HepG2 (cell line): ENCODE measurements at regions not wholly inside any gene's neighbourhood (a gene's known extent, or its start where the extent isn't known, plus 50 kb on each side); places are given as distances from the start of the nearest gene placed in this dataset.

Source experiments
- ATAC-seq: fragments of 200-7000 bp; cut with Tn5 transposase; 3 replicates; pipeline ENCODE4 v1.9.1; 2020; ENCODE audit warnings: mild to moderate bottlenecking, moderate library complexity
- BruUV-seq: library from RNA; stranded (reverse); fragments of 400-500 nt; replicated peaks from 2 replicates; lab custom pipeline; 2021; lab: Mats Ljungman, UMichigan
- CTCF ChIA-PET: fragments of 300-600 bp; formaldehyde crosslinking; extraction: SDS; loops from one replicate; lab custom pipeline; 2021; ENCODE audit warnings: low total read pairs, inconsistent platforms, low intra/inter-chr PET ratio; lab: Yijun Ruan, JAX
- POLR2A ChIA-PET: fragments of 350-600 bp; sonication (Branson Sonifier 250); formaldehyde crosslinking; loops from one replicate; lab custom pipeline; 2020; ENCODE audit warnings: antibody characterized with exemption, inconsistent platforms; lab: Yijun Ruan, JAX
- DNase-seq: peaks from one replicate; pipeline ENCODE4 v3.0.0-alpha.2; 2015; ENCODE audit warnings: low spot score
- FAIRE-seq: peaks from 3 replicates; lab custom pipeline; 2011; peaks lifted over from hg19 to GRCh38; lab: Jason Lieb, UNC
- H2AFZ ChIP-seq: one replicate; pipeline ENCODE4 v1.6.1; 2011; ENCODE audit warnings: low read length, inconsistent platforms
- H3K27ac ChIP-seq: fragments of 300-600 bp; 3 replicates; pipeline ENCODE4 v1.8.0; 2011; ENCODE audit warnings: mixed run types, mild to moderate bottlenecking, mixed read lengths, low read length, inconsistent platforms; ENCODE audit not compliant: insufficient read depth; ENCODE audit errors: extremely low read length
- H3K27me3 ChIP-seq, 2 experiments: fragments of 200-600 bp in 1 of 2; 2 replicates in 1 of 2; 3 replicates in 1 of 2; pipeline versions ENCODE4 v1.6.0 to v1.8.0; 2011; ENCODE audit warnings: low read length in 2 of 2, mild to moderate bottlenecking in 2 of 2, moderate library complexity in 2 of 2, inconsistent platforms in 1 of 2; ENCODE audit not compliant: insufficient read depth in 2 of 2, control insufficient read depth in 1 of 2
- H3K36me3 ChIP-seq, 2 experiments: fragments of 200-600 bp in 1 of 2; replicated peaks in 1 of 2; 2 replicates in 1 of 2; 3 replicates in 1 of 2; pipeline versions ENCODE4 v1.5.1 to v1.8.0; 2011; ENCODE audit warnings: low read length in 2 of 2, inconsistent platforms in 1 of 2; ENCODE audit not compliant: insufficient read depth in 2 of 2, control insufficient read depth in 1 of 2
- H3K4me1 ChIP-seq: 2 replicates; pipeline ENCODE4 v1.5.1; 2012; ENCODE audit warnings: low read length, inconsistent platforms; ENCODE audit not compliant: insufficient read depth
- H3K4me2 ChIP-seq: 2 replicates; pipeline ENCODE4 v1.6.0; 2011; ENCODE audit warnings: low read depth, low read length, inconsistent platforms
- H3K4me3 ChIP-seq, 3 experiments: fragments of 200-600 bp in 1 of 3; sonication (generic), shearing (Covaris generic) in 1 of 3; replicated peaks in 1 of 3; 2 replicates each; pipeline ENCODE4 v1.5.1; 2011 to 2016; ENCODE audit warnings: low read length in 3 of 3, inconsistent platforms in 2 of 3, low read depth in 2 of 3, mild to moderate bottlenecking in 2 of 3, control low read depth in 1 of 3, mixed read lengths in 1 of 3; ENCODE audit not compliant: insufficient read depth in 1 of 3
- H3K79me2 ChIP-seq: one replicate; pipeline ENCODE4 v1.6.1; 2011; ENCODE audit warnings: low read length, inconsistent platforms; ENCODE audit not compliant: insufficient read depth
- H3K9ac ChIP-seq: 2 replicates; pipeline ENCODE4 v1.6.0; 2011; ENCODE audit warnings: mild to moderate bottlenecking, low read depth, low read length, inconsistent platforms; ENCODE audit not compliant: insufficient read depth
- H3K9me3 ChIP-seq: 2 replicates; pipeline ENCODE4 v1.5.1; 2012; ENCODE audit warnings: mild to moderate bottlenecking, low read length
- H4K20me1 ChIP-seq: 2 replicates; pipeline ENCODE4 v1.6.0; 2011; ENCODE audit warnings: inconsistent platforms, mild to moderate bottlenecking, low read length, moderate library complexity; ENCODE audit not compliant: insufficient read depth
- ATF4 ChIP-seq, 2 experiments: fragments of 450-650 bp in 1 of 2; sonication (generic) in 1 of 2; formaldehyde crosslinking; IDR thresholded peaks; 2 replicates each; pipeline versions ENCODE4 v1.5.0 to v1.8.0; 2020 to 2022; ENCODE audit warnings: mild to moderate bottlenecking in 1 of 2, missing genetic modification reagents in 1 of 2
- REXO4 ChIP-seq: sonication (generic); formaldehyde crosslinking; IDR thresholded peaks from 2 replicates; pipeline ENCODE4 v1.8.0; 2022; ENCODE audit warnings: missing genetic modification reagents, mild to moderate bottlenecking, borderline replicate concordance
- SMAD1 ChIP-seq: sonication (generic); formaldehyde crosslinking; IDR thresholded peaks from 2 replicates; pipeline ENCODE4 v1.4.0; 2020; ENCODE audit warnings: missing genetic modification reagents, low read depth, mild to moderate bottlenecking, borderline replicate concordance
- TRAFD1 ChIP-seq: sonication (generic); formaldehyde crosslinking; IDR thresholded peaks from 2 replicates; pipeline ENCODE4 v1.5.1; 2020; ENCODE audit warnings: missing genetic modification reagents, mild to moderate bottlenecking, borderline replicate concordance
- YEATS4 ChIP-seq: sonication (generic); formaldehyde crosslinking; IDR thresholded peaks from 2 replicates; pipeline ENCODE4 v1.4.0; 2020; ENCODE audit warnings: missing genetic modification reagents, borderline replicate concordance
- ZFP1 ChIP-seq: IDR thresholded peaks from 2 replicates; pipeline ENCODE4 v1.6.1; 2016
- ZKSCAN1 ChIP-seq: fragments of 150-350 bp; IDR thresholded peaks from 2 replicates; pipeline ENCODE4 v1.6.1; 2014; ENCODE audit warnings: low read length
- ZMYM4 ChIP-seq: sonication (generic); formaldehyde crosslinking; IDR thresholded peaks from 2 replicates; pipeline ENCODE4 v1.8.1; 2023; ENCODE audit warnings: mild to moderate bottlenecking, missing genetic modification reagents
- ZNF256 ChIP-seq: sonication (generic); formaldehyde crosslinking; conservative IDR thresholded peaks from 2 replicates; pipeline ENCODE4 v1.4.0; 2020; ENCODE audit warnings: missing genetic modification reagents
- ZNF367 ChIP-seq: sonication (generic); formaldehyde crosslinking; IDR thresholded peaks from 2 replicates; pipeline ENCODE4 v1.4.0; 2020; ENCODE audit warnings: missing genetic modification reagents, borderline replicate concordance
- ZNF512B ChIP-seq: sonication (generic); formaldehyde crosslinking; IDR thresholded peaks from 2 replicates; pipeline ENCODE4 v1.5.1; 2020; ENCODE audit warnings: missing genetic modification reagents, mild to moderate bottlenecking, borderline replicate concordance
- whole genome bisulfite sequencing: methylation state at CpG from one replicate; pipeline ENCODE4 v1.1.6; 2017; ENCODE audit warnings: low lambda C conversion rate; 5-methylcytosine and 5-hydroxymethylcytosine counted together
- in situ Hi-C: cut with HindIII; loops from 2 replicates; pipeline ENCODE4 v1.10.0; 2017; ENCODE audit warnings: low pct_unique_long_range_greater_than_20kb; ENCODE audit not compliant: extremely low pct_ligation_motif_present
- intact Hi-C: fragments of 100-400 bp; cut with micrococcal nuclease; formaldehyde crosslinking; loops from one replicate; pipeline ENCODE4 v1.10.0; 2022; ENCODE audit not compliant: unreplicated experiment
- TF ChIP-seq, protein P1 (sequence below): sonication (generic); formaldehyde crosslinking; IDR thresholded peaks from 2 replicates; pipeline ENCODE4 v1.5.0; 2020; ENCODE audit warnings: missing genetic modification reagents
- TF ChIP-seq, protein P2 (sequence below): IDR thresholded peaks from 2 replicates; pipeline ENCODE4 v1.6.1; 2016; ENCODE audit warnings: missing compliant biosample characterization, missing genetic modification reagents, borderline replicate concordance

DNA sequence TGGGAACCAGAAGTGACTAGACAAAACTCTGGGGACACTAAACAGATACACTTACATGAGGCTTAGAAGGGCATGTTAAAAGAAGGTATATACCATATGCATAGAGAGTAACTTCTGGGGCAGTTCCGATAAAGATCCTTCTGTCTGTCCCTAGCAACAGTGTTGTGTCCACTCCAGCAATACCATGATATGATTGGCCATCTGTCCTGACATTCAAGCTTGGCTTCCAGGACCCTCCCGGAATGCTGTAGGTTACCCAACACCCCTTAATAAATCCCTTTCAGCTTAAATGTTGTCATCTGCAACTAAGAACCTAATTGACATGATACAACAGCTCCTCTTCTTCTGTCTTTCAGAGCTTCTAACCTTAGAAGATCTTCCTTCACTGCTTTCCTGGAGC is 307.7 kb downstream of the OMA1 start:
- Histone ChIP-seq H3K27me3 (peaks cover 0 to 5% of the 10 kb centered on the region in 2 experiments; a peak in 1 of 5 replicates), H3K27ac (no peak overlapping the region), H3K4me2 (no peak overlapping the region), H3K79me2 (no peaks in the 10 kb centered on the region), H3K36me3 (no peaks in the 10 kb centered on the region), H3K4me3 (no peak overlapping the region), H3K4me1 (no peaks in the 10 kb centered on the region), H3K9ac (no peak overlapping the region), H3K9me3 (no peaks in the 10 kb centered on the region), H4K20me1 (no peaks in the 10 kb centered on the region), H2AFZ (no peak overlapping the region)
- no peak for DNase-seq
- BruUV-seq: no TSS peak
- no peak for FAIRE-seq
- ATAC-seq: no peak
- intact Hi-C loops (no loop called here), in situ Hi-C loops (no loop called here)
- WGBS: 8% methylated on average over 2 of the region's 2 CpGs
- POLR2A ChIA-PET: no interaction called here
- TF ChIP-seq ZNF256 (CRISPR knock-in tag) (no peak), ATF4 (CRISPR knock-in tag; IDR thresholded peaks at IDR 0.05) (no peak), SMAD1 (CRISPR knock-in tag) (no peak), TRAFD1 (CRISPR knock-in tag) (no peak), REXO4 (no peak), ZMYM4 (CRISPR knock-in tag) (no peak), ZFP1 (CRISPR knock-in tag) (no peak), ZNF512B (CRISPR knock-in tag) (no peak), YEATS4 (CRISPR knock-in tag) (no peak), ZKSCAN1 (no peak), ZNF367 (no peak)
- TF ChIP-seq, protein P1, sequence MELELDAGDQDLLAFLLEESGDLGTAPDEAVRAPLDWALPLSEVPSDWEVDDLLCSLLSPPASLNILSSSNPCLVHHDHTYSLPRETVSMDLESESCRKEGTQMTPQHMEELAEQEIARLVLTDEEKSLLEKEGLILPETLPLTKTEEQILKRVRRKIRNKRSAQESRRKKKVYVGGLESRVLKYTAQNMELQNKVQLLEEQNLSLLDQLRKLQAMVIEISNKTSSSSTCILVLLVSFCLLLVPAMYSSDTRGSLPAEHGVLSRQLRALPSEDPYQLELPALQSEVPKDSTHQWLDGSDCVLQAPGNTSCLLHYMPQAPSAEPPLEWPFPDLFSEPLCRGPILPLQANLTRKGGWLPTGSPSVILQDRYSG (CRISPR knock-in tag): no peak
- TF ChIP-seq, protein P2, sequence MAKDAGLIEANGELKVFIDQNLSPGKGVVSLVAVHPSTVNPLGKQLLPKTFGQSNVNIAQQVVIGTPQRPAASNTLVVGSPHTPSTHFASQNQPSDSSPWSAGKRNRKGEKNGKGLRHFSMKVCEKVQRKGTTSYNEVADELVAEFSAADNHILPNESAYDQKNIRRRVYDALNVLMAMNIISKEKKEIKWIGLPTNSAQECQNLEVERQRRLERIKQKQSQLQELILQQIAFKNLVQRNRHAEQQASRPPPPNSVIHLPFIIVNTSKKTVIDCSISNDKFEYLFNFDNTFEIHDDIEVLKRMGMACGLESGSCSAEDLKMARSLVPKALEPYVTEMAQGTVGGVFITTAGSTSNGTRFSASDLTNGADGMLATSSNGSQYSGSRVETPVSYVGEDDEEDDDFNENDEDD (CRISPR knock-in tag): no peak
- CTCF ChIA-PET: no interaction called here
